ENCODE measurements at regions not wholly inside any gene's neighbourhood (a gene's known extent, or its start where the extent isn't known, plus 50 kb on each side); places are given as distances from the start of the nearest gene placed in this dataset.

DNA sequence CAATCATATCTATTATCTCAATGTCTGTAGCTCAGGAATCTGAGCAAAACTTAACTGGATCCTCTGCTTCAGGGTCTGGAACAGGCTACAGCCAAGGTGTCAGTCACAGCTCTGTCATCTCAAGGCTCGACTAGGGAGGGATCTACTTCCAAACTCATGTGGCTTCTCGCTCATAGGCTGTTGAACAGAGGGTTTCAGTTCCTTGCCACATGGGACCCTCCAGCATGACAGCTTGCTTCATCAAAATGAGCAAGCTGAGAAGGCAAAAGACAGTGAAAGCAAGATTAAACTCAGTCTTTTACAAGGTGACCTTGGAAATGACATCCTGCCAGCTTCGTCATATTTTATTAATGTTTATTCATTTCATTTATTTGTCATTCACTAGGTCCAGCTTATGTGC is 111.7 kb downstream of the GADD45G start:
- TF ChIP-seq, protein P1, sequence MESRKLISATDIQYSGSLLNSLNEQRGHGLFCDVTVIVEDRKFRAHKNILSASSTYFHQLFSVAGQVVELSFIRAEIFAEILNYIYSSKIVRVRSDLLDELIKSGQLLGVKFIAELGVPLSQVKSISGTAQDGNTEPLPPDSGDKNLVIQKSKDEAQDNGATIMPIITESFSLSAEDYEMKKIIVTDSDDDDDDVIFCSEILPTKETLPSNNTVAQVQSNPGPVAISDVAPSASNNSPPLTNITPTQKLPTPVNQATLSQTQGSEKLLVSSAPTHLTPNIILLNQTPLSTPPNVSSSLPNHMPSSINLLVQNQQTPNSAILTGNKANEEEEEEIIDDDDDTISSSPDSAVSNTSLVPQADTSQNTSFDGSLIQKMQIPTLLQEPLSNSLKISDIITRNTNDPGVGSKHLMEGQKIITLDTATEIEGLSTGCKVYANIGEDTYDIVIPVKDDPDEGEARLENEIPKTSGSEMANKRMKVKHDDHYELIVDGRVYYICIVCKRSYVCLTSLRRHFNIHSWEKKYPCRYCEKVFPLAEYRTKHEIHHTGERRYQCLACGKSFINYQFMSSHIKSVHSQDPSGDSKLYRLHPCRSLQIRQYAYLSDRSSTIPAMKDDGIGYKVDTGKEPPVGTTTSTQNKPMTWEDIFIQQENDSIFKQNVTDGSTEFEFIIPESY (IDR thresholded peaks at IDR 0.05; ENCODE audit: extremely low read depth, insufficient replicate concordance, low read length), result no peak
- TF ChIP-seq EGR1 (IDR thresholded peaks at IDR 0.05; ENCODE audit: low read depth) (no peak), SRF (IDR thresholded peaks at IDR 0.05; ENCODE audit: low read depth) (no peak), EZH2 (IDR thresholded peaks at IDR 0.05) (no peak), CBX3 (IDR thresholded peaks at IDR 0.05; ENCODE audit: low read depth) (no peak), RAD21 (IDR thresholded peaks at IDR 0.05; ENCODE audit: low read depth) (no peak), POLR2A (IDR thresholded peaks at IDR 0.05; ENCODE audit: borderline replicate concordance, extremely low read depth, insufficient read depth, insufficient read length) (no peak), JUND (IDR thresholded peaks at IDR 0.05) (no peak), POLR2AphosphoS5 (IDR thresholded peaks at IDR 0.05; ENCODE audit: low read depth, low read length) (no peak), SIN3A (IDR thresholded peaks at IDR 0.05; ENCODE audit: low read depth) (no peak), ZNF274 (IDR thresholded peaks at IDR 0.05; ENCODE audit: low read depth, low read length) (no peak)
- TF ChIP-seq, protein P2, sequence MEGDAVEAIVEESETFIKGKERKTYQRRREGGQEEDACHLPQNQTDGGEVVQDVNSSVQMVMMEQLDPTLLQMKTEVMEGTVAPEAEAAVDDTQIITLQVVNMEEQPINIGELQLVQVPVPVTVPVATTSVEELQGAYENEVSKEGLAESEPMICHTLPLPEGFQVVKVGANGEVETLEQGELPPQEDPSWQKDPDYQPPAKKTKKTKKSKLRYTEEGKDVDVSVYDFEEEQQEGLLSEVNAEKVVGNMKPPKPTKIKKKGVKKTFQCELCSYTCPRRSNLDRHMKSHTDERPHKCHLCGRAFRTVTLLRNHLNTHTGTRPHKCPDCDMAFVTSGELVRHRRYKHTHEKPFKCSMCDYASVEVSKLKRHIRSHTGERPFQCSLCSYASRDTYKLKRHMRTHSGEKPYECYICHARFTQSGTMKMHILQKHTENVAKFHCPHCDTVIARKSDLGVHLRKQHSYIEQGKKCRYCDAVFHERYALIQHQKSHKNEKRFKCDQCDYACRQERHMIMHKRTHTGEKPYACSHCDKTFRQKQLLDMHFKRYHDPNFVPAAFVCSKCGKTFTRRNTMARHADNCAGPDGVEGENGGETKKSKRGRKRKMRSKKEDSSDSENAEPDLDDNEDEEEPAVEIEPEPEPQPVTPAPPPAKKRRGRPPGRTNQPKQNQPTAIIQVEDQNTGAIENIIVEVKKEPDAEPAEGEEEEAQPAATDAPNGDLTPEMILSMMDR (IDR thresholded peaks at IDR 0.05 in 2 of 3, conservative IDR thresholded peaks at IDR 0.05 in 1 of 3; ENCODE audit: borderline replicate concordance in 1 of 3, insufficient read depth in 1 of 3, low read depth in 2 of 3, low read length in 2 of 3), result no peak
